ENCODE measurements at regions not wholly inside any gene's neighbourhood (a gene's known extent, or its start where the extent isn't known, plus 50 kb on each side); places are given as distances from the start of the nearest gene placed in this dataset.

- no peak for TF ChIP-seq CTCF (conservative IDR thresholded peaks at IDR 0.05; ENCODE audit: low read depth in 2 of 2)
- TF ChIP-seq POLR2AphosphoS5 (IDR thresholded peaks at IDR 0.05; ENCODE audit: low read depth) = no peak
Measured at GRCh38 chr22:47392729-47393128, 630.3 kb downstream of the TBC1D22A start.

Measured in GM23338 (cell line).